GM21423 (cell line): ENCODE measurements at regions not wholly inside any gene's neighbourhood (a gene's known extent, or its start where the extent isn't known, plus 50 kb on each side); places are given as distances from the start of the nearest gene placed in this dataset.

ENCODE experiments used
- ATAC-seq: cut with Tn5 transposase; IDR thresholded peaks from one replicate; pipeline ENCODE4 v1.9.1; 2021; ENCODE audit warnings: mild to moderate bottlenecking, moderate library complexity; ENCODE audit not compliant: unreplicated experiment

- ATAC-seq = no peak
Observed at GRCh38 chr15:61545763-61546162, 316.7 kb upstream of the RORA start.

DNA sequence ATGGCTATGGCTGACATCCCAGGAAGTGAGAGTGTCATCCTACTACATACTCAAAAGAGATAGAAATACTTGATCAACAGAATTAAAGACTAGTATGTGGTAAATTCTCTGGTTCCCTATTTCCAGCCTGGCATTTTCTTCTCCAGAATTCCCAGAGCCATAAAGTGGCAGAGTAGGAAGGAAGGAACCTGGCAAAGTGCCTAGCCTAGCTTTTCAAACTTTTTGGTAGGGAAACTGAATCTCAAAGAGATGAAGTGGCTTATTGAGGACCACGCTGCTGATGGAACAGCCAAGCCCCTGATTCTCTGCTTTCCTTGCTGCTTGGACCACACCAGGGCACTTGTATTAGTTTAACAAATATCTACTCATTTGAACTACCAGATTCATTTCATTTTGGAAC lies 312.4 kb upstream of the RORA start:
- no peak for ATAC-seq

GRCh38 chr15:61537337-61537736 lies 308.2 kb upstream of the RORA start:
- no peak for ATAC-seq

- ATAC-seq = no peak
Observed at GRCh38 chr15:61534986-61535385, 305.9 kb upstream of the RORA start.

DNA sequence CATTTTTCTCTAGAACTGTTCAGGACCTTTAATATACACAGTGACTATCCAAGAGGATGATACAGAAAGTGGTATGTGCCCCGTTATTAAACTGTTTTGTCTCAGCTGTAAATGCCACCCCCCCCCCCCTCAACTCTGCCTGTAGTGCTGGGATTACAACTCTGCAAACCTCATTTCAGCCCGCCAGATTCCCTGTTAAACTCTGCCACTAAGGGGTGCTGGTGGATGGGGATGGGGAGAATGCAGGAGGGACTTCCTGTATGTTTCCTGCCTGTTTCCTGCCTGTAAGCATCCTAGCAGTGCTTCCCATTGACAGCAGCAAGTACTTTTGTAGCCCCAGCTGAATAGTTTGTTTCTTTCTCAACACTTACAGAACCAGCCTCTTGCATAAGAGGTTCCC lies 301.7 kb upstream of the RORA start:
- ATAC-seq = no peak

DNA sequence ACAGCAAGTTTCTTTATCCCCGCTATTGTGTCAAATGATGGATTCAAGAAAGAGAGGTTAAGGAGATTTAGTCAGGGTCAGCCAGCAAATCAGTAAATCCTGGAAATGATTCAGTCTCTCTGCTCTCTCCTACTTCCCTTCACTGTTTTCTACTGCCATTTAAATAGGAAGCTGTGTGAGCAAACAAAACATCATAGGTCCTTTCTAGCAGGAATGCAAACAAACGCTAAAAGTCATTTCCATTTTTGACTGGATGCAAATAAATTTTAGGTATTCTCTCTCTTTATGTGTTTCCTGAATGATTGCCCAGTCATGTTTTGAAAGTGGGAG lies 299.4 kb upstream of the RORA start:
- ATAC-seq = no peak

DNA sequence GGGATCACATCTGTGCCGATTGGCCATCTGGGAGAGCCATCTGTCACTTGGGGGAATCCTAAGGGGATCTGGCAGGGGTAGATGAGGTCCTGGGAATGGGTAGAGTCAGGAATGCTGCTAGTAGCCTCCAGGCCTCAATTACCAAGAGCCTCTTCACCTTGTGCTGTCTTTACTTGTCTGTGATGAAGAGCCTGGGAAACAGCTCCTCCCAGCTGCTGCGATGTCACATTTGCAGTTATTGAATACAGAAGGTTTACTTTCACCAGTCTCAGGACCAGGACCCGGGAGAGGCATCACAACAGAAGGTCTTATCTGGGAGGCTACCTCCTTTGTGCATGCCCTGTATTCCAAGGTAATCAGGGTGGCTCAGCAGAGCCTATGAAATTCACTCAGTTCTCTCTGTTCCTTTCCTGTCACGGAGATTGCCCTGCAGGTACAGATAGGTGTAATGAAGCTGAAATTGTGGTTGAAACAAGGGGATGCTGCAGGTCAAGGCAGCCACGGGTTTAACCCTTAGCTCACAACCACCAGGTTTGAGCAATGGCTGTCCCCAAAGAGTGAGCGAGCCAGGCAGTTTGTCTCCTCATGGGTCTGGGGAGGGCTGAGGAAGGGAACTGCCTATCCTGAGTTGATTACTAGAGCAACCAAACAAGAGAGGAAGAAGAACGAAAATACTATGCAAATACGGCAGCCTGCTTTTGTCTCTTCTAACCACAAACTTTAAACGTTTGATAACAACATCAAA lies 298.9 kb upstream of the RORA start:
- no peak for ATAC-seq

- no peak for ATAC-seq
Observed at GRCh38 chr15:61524545-61524944, 295.4 kb upstream of the RORA start.

DNA sequence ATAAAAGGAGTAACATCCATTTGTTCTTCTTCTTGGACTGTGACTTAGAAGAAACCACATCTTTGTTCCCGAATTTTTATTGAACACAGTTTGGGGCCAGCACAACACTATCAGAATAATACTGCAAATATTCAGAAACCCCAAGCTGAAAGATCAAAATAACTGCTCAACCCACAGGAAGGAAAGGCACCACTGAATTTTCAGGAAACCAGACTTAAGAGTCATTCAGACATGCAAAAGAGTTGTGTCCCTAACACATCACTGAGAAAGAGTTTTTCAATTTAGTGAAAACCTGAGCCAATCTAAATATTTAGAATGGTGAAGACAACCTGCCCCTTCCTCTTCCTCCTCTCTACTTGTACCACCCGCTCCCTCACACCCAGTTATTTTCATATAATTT lies 295.0 kb upstream of the RORA start:
- ATAC-seq = no peak

DNA sequence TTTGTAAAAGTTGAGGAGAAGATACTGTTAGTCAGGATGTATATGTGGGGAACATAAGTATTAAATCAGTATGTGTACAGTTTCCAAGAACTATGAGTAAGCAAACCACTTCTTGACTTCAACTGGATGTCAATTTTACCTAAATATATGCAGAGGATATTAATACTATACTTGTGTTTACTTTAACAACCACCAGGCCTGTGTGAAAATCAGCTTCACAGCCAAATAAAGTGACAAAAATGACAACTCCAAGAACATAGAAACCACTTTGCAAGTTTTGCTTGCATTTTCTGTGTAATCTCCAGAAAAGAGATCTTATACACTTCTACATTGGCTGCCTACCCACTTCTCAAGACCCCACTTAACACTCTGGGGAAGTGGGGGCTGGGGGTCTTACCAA lies 293.3 kb upstream of the RORA start:
- ATAC-seq = no peak

- ATAC-seq = no peak
Observed at GRCh38 chr15:61521953-61522352, 292.9 kb upstream of the RORA start.

DNA sequence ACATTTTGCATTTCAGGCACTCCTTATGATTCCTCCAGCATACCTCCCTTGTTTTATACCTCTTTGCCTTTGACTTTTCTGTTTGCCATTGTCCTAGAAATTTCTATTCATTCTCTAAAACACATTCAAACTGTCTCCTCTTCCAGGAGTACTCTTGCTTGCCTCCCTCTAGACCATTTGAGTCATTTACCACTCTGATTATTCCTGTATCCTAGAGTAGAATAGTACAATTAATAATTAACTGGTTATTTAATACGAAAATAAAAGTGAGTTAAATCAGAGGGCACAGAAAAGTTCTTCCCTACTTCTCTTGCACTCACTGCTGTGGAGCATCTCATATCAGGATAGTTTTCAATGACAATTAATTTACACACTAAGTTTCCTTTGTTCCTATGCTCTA lies 290.2 kb upstream of the RORA start:
- no peak for ATAC-seq

GRCh38 chr15:61518191-61518950 lies 289.3 kb upstream of the RORA start:
- no peak for ATAC-seq

DNA sequence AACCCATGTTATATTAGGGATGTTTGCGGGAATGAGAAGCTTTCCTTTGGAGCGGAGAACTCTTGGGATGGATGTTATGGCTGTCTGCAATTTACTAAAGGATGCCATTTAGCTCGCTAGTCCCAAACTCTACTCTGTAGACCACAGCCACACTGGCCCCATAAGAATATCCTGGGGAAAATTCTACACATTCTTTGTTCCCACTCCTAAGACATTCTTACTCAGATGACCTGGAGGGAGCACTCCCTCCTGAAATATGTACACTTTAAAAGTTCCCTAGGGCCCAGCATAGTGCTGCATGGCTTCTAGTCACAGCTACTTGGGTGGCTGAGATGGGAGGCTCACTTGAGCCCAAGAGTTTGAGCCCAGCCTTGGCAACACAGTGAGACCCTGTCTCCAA lies 288.7 kb upstream of the RORA start:
- no peak for ATAC-seq

DNA sequence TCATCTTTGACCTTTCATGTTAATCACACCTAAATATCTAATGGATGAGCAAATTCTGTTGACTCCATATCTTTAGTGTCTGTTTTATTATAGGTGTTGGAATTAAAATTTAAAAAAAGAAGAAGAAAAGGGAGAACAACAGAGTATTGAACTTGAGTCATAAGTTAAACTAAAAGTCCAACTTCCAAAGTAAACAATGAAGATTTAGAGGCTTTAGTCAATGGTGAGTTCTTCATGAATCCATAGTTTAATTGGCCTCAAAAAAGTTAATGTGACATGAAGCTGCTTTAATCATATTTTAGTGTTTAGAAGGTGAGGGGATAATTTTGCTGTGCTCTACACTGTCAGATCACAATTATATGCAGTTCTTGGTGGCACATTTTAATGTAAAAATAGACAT lies 288.2 kb upstream of the RORA start:
- ATAC-seq = no peak

GRCh38 chr15:61511756-61512155 lies 282.7 kb upstream of the RORA start:
- no peak for ATAC-seq

DNA sequence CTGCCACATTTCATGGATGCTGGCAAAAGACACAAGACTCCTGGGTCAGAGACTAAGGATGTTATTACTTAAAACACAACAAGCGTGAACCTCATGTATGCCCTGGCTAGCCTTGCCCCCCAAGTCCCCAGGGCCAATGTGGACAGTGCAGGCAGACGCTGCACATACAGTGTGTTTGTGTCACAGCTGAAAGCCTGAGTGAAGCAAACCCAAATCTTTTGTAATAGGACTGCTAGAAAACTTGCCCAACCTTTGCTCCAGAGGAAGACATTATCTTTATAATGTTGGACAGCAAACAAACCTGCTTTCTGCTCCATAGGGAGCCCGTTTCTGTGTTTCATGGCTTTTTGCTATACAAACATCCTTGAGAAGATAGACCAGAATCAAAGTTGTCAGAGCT lies 282.0 kb upstream of the RORA start:
- no peak for ATAC-seq

DNA sequence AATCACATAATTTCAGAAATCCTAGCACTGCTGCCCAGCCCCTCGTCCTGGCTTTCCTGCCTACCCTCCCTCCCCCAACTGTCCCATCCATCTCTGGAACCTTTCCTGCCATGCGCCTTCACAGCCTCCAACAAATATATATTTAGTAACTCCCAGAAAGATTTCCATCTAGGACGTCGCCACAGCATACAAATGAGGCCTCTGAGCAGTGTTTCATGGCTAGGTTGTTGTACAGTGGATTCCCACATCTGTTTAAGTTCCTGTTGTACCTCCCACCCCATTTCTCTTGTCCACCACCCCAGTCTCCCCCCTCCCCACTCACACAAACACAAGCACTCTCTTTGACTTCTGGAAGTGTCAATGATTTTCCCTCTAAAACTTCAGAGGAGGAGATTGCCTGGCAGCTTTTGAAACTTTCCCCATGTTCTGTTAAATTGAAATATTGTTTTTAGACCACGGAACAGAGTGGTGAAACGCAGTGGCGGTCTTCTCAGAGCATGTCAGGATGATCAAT lies 280.3 kb upstream of the RORA start:
- no peak for ATAC-seq

DNA sequence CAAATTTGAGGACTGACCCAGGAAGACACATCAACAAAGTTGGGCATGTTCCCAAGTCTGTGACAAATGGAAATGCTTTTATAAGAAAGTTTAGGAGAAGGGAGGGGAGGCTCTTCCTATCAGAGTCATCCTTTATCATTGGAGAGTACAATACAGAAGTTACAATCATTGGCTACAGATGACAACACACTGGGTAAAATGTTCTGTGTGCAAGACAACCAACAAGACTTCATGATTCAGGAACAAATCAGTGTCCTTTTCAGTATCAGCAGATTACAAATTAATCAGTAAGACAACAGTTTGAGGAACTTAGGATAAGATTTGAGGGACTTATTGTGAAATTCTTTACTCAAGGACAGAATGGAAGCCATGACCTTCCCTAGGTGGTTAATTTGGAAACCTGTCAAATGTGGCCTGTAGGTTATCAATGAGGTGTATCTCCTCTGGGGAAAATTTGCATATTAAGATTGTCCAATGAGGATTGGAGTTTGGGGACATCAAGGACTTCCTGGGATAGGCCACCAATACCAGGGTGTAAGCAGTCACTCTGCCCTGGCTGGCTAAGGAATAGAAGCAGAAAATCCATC lies 274.4 kb upstream of the RORA start:
- no peak for ATAC-seq

DNA sequence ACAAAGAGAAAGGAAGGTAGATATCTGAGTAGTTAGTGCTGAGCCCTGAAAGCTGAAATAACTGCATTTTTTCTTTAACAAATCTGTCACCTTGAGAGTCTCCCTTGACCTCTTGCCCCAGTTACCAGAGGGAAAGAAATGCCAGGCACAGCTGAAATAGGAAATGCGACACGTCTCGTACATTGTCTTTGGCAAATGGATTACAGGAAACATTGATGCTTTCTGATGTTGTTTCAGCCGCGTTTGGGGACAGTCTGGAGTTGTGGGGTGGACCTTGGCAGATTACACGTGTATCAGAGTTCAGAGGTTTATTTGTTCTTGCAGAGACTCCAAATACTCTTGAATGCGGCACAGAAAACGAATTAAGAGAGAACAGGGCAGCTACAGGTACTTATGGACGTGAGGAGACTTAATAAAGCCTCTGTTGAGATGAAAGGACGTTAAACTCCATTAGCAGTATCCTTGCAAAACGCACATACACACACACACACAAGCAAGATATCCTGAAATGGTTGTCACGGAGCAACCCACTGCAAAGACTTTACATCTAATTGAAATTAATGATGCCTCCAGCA lies 272.8 kb upstream of the RORA start:
- ATAC-seq = no peak

GRCh38 chr15:61500951-61501620 lies 272.0 kb upstream of the RORA start:
- ATAC-seq = no peak
